ENCODE measurements at regions not wholly inside any gene's neighbourhood (a gene's known extent, or its start where the extent isn't known, plus 50 kb on each side); places are given as distances from the start of the nearest gene placed in this dataset.

GRCh38 chr9:75739884-75740611 lies 150.4 kb upstream of the PCSK5 start:
- ATAC-seq (no peak; the same call in 2 of the 3 replicates), DNase-seq (ENCODE audit: low spot score) (no peak)
- Histone ChIP-seq H3K4me2 (no peak overlapping the region), H3K79me2 (replicated peaks; ENCODE audit: insufficient read depth) (no peaks in the 10 kb centered on the region), H3K4me3 (no peak overlapping the region), H3K9me2 (ENCODE audit: insufficient read depth) (peaks cover 4% of the 10 kb centered on the region; the same call in 1 of the 2 replicates), H2AFZ (no peak overlapping the region), H3F3A (replicated peaks; ENCODE audit: low read depth) (no peaks in the 10 kb centered on the region), H3K36me3 (ENCODE audit: insufficient read depth) (no peaks in the 10 kb centered on the region), H4K20me1 (replicated peaks; ENCODE audit: insufficient read depth) (no peaks in the 10 kb centered on the region), H3K27me3 (ENCODE audit: insufficient read depth) (no peaks in the 10 kb centered on the region), H3K4me1 (ENCODE audit: insufficient read depth) (no peaks in the 10 kb centered on the region), H3K27ac (ENCODE audit: low read depth) (no peak overlapping the region)
- TF ChIP-seq CTCF (conservative IDR thresholded peaks at IDR 0.05; ENCODE audit: low read depth in 2 of 2) (no peak), JUNB (IDR thresholded peaks at IDR 0.05; ENCODE audit: unreplicated experiment) (no peak), EZH2phosphoT487 (IDR thresholded peaks at IDR 0.05; ENCODE audit: unreplicated experiment) (no peak)
- H3K27me3 Mint-ChIP-seq (ENCODE audit: insufficient read depth, low read depth, poor library complexity) = no peaks in the 10 kb centered on the region
- no peak overlapping the region for H3K27ac Mint-ChIP-seq
- H3K4me1 Mint-ChIP-seq = no peaks in the 10 kb centered on the region
- H3K9me3 Mint-ChIP-seq = no peaks in the 10 kb centered on the region
- H3K36me3 Mint-ChIP-seq (ENCODE audit: low read depth) = no peaks in the 10 kb centered on the region
- no peak overlapping the region for H3K4me3 Mint-ChIP-seq

- no peak for TF ChIP-seq JUNB (IDR thresholded peaks at IDR 0.05; ENCODE audit: unreplicated experiment)
- no peak for TF ChIP-seq CTCF (conservative IDR thresholded peaks at IDR 0.05; ENCODE audit: low read depth in 2 of 2)
- no peak for TF ChIP-seq ZNF114 (CRISPR knock-in tag; IDR thresholded peaks at IDR 0.05)
- no peak for TF ChIP-seq NANOG (IDR thresholded peaks at IDR 0.05; ENCODE audit: borderline replicate concordance)
- TF ChIP-seq REST (IDR thresholded peaks at IDR 0.05; ENCODE audit: unreplicated experiment) = no peak
- TF ChIP-seq ZNF331 (CRISPR knock-in tag; IDR thresholded peaks at IDR 0.05; ENCODE audit: low read depth) = no peak
- TF ChIP-seq EZH2 (IDR thresholded peaks at IDR 0.05; ENCODE audit: low read depth, unreplicated experiment) = no peak
- H3K9me3 Mint-ChIP-seq = 0 out of 3 replicates have a peak, but pooled peaks cover 3% of the 10 kb centered on the region
- ATAC-seq (no peak), DNase-seq (ENCODE audit: low spot score) (no peak)
- H3K27me3 ChIP-seq (ENCODE audit: insufficient read depth) = no peaks in the 10 kb centered on the region
- no peaks in the 10 kb centered on the region for H3K4me1 ChIP-seq (ENCODE audit: insufficient read depth)
- no peak overlapping the region for H3K4me3 ChIP-seq
- H3K4me1 Mint-ChIP-seq = no peaks in the 10 kb centered on the region
- H3K27me3 Mint-ChIP-seq (ENCODE audit: insufficient read depth, low read depth, poor library complexity) = no peaks in the 10 kb centered on the region
- no peaks in the 10 kb centered on the region for H4K20me1 ChIP-seq (replicated peaks; ENCODE audit: insufficient read depth)
- no peak overlapping the region for H3K27ac Mint-ChIP-seq
- H3K27ac ChIP-seq (ENCODE audit: low read depth) = no peak overlapping the region
- H3K4me3 Mint-ChIP-seq = no peak overlapping the region
- peaks cover 4% of the 10 kb centered on the region; the same call in 1 of the 2 replicates for H3K9me2 ChIP-seq (ENCODE audit: insufficient read depth)
- no peaks in the 10 kb centered on the region for H3K36me3 Mint-ChIP-seq (ENCODE audit: low read depth)
- no peak overlapping the region for H3K4me2 ChIP-seq
- no peaks in the 10 kb centered on the region for H3K79me2 ChIP-seq (replicated peaks; ENCODE audit: insufficient read depth)
- no peaks in the 10 kb centered on the region for H3K36me3 ChIP-seq (ENCODE audit: insufficient read depth)
- no peaks in the 10 kb centered on the region for H3F3A ChIP-seq (replicated peaks; ENCODE audit: low read depth)
- H2AFZ ChIP-seq = peak overlapping the region; percentile 56; the same call in 1 of the 2 replicates
Measured at GRCh38 chr9:75743855-75744254, 146.6 kb upstream of the PCSK5 start.
